Neutrophil (primary cell): ENCODE measurements at regions not wholly inside any gene's neighbourhood (a gene's known extent, or its start where the extent isn't known, plus 50 kb on each side); places are given as distances from the start of the nearest gene placed in this dataset.

ENCODE experiments used
- H3K27ac ChIP-seq: fragments of 200-600 bp; sonication (generic); 2 replicates; pipeline ENCODE4 v1.5.1; 2016; ENCODE audit warnings: mild to moderate bottlenecking, moderate library complexity
- H3K27me3 ChIP-seq: fragments of 200-600 bp; sonication (generic); 2 replicates; pipeline ENCODE4 v1.6.0; 2016; ENCODE audit warnings: mild to moderate bottlenecking
- H3K36me3 ChIP-seq: fragments of 200-600 bp; sonication (generic); 2 replicates; pipeline ENCODE4 v1.5.1; 2017
- H3K4me1 ChIP-seq, 2 experiments: fragments of 200-600 bp in 1 of 2; sonication (generic) in 1 of 2; 1 replicate in 1 of 2; 2 replicates in 1 of 2; pipeline versions ENCODE4 v1.5.1 to v1.6.1; 2013 to 2016; ENCODE audit warnings: low read depth in 1 of 2, low read length in 1 of 2, mild to moderate bottlenecking in 1 of 2, moderate library complexity in 1 of 2; ENCODE audit not compliant: control insufficient read depth in 1 of 2, insufficient read depth in 1 of 2
- H3K4me3 ChIP-seq, 2 experiments: fragments of 200-600 bp in 1 of 2; sonication (generic) in 1 of 2; 1 replicate in 1 of 2; 2 replicates in 1 of 2; pipeline ENCODE4 v1.5.1; 2013 to 2016; ENCODE audit warnings: low read depth in 1 of 2, low read length in 1 of 2, mild to moderate bottlenecking in 1 of 2, moderate library complexity in 1 of 2
- H3K9me3 ChIP-seq: fragments of 200-600 bp; sonication (generic); 2 replicates; pipeline ENCODE4 v1.5.1; 2016
- TF ChIP-seq, protein P1 (sequence below): fragments of 200-600 bp; sonication (generic); IDR thresholded peaks from 2 replicates; pipeline ENCODE4 v1.5.1; 2016; ENCODE audit warnings: antibody characterized with exemption

DNA sequence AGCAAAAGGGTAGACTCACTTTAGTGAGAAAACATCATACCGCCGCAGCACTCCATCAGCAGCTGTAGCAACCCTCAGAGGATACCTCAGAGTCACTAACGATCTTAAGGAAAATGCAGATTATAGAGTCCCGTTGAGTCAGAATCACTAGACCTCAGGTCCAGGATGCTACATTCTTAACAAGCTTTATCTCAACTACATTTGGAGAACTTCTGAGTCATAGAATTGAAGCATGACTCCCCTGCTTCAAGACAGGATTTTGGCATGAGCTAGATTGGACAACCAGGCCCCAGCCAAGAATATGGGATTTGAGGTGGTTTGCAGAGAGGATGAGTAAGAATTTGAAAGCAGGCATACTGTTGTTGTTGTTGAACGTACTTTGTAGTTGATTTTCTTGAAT, 118.9 kb upstream of the UBL3 start:
- H3K9me3 ChIP-seq, result no peaks in the 10 kb centered on the region
- TF ChIP-seq, protein P1, sequence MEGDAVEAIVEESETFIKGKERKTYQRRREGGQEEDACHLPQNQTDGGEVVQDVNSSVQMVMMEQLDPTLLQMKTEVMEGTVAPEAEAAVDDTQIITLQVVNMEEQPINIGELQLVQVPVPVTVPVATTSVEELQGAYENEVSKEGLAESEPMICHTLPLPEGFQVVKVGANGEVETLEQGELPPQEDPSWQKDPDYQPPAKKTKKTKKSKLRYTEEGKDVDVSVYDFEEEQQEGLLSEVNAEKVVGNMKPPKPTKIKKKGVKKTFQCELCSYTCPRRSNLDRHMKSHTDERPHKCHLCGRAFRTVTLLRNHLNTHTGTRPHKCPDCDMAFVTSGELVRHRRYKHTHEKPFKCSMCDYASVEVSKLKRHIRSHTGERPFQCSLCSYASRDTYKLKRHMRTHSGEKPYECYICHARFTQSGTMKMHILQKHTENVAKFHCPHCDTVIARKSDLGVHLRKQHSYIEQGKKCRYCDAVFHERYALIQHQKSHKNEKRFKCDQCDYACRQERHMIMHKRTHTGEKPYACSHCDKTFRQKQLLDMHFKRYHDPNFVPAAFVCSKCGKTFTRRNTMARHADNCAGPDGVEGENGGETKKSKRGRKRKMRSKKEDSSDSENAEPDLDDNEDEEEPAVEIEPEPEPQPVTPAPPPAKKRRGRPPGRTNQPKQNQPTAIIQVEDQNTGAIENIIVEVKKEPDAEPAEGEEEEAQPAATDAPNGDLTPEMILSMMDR, result no peak

DNA sequence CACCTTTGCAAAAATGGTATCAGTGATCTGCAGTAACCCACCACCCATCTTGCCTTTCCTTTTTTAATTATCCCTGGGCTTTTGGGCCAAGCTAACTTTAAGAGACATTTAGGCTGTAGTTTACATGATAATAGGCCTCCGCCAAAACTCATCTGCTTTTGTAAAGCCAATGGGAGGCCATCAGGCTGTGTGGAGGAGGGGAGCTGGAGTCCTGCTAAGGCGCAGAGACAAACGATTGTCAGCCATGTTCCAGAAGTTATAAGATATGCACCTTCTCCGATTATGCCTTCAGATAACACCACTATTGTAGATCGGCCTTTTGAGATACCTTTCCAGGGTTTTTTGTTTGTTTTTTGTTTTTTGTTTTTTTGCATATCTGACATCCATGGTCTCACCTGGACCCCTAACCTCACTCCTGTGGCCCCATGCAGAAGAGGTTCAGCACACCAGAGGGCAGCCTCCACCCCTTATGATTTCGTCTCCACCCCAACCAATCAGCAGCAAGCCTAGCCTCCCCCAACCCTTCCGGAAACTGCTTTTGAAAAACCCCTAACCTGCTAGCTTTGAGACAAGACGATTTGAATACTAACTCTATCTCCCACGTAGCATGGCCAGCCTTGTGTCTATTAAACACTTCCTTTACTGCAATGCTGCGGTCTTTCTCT, 113.9 kb upstream of the UBL3 start:
- no peak overlapping the region for H3K4me3 ChIP-seq
- TF ChIP-seq, protein P1, result no peak
- no peaks in the 10 kb centered on the region for H3K4me1 ChIP-seq
- no peaks in the 10 kb centered on the region for H3K27me3 ChIP-seq
- H3K27ac ChIP-seq, result no peak overlapping the region
- H3K36me3 ChIP-seq, result no peaks in the 10 kb centered on the region
- no peaks in the 10 kb centered on the region for H3K9me3 ChIP-seq

More for the DNA sequence above, 118.9 kb upstream of the UBL3 start:
- no peaks in the 10 kb centered on the region for H3K36me3 ChIP-seq
- H3K27me3 ChIP-seq, result no peaks in the 10 kb centered on the region
- H3K4me1 ChIP-seq, result no peaks in the 10 kb centered on the region
- H3K27ac ChIP-seq, result no peak overlapping the region
- no peak overlapping the region for H3K4me3 ChIP-seq

DNA sequence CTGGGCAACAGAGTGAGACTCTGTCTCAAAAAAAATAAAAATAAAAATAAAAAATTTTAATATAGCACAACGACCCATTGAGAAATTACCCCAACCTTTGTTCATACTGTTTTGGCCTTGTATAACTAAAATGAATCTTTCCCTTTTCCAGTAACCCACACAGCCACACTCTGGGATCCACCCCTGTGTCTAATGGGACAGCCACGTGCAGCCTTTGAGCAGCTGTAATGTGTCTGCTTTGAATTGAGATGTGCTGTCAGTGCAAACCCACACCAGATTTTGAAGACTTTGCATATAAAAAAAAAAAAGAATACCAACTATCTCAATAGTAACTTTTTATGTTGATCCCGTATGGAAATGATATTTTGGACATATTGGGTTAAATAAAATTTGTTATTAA, 112.7 kb upstream of the UBL3 start:
- Histone ChIP-seq H3K27me3 (no peaks in the 10 kb centered on the region), H3K4me1 (no peaks in the 10 kb centered on the region), H3K4me3 (no peak overlapping the region), H3K9me3 (no peaks in the 10 kb centered on the region), H3K36me3 (no peaks in the 10 kb centered on the region), H3K27ac (no peak overlapping the region)
- TF ChIP-seq, protein P1, result no peak

DNA sequence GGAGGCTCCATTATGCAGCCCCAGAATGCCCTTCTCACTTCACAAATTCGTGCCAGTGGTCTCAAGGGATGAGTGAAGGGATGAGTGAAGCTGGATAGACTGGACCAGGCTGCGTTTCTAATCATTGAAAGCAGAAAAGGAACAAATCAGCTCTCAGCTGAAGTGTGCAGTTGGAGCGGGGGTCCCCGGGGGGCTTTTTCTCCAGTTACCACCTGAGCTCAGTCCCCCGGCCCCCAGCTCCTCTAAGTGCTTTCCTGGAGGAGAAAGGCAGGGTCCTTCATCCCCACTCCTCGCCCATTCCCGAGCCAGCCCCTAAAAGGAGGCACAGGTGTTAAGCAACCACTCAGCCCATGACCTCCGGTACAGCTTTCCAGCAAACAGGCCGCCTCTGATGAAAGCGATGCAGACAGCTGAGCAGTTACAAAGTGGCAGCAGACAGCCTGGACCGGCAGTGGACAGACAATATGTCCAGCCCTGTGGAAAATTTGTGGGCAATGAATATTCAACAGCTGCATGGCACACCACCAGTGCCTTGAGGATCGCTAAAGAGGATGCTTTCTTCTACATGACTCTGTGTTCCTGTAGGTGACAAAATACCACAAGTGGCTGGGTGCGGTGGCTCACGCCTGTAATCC, 110.7 kb upstream of the UBL3 start:
- no peaks in the 10 kb centered on the region for H3K4me1 ChIP-seq
- no peak overlapping the region for H3K4me3 ChIP-seq
- no peaks in the 10 kb centered on the region for H3K36me3 ChIP-seq
- no peak overlapping the region for H3K27ac ChIP-seq
- TF ChIP-seq, protein P1, result no peak
- H3K27me3 ChIP-seq, result no peaks in the 10 kb centered on the region
- no peaks in the 10 kb centered on the region for H3K9me3 ChIP-seq

DNA sequence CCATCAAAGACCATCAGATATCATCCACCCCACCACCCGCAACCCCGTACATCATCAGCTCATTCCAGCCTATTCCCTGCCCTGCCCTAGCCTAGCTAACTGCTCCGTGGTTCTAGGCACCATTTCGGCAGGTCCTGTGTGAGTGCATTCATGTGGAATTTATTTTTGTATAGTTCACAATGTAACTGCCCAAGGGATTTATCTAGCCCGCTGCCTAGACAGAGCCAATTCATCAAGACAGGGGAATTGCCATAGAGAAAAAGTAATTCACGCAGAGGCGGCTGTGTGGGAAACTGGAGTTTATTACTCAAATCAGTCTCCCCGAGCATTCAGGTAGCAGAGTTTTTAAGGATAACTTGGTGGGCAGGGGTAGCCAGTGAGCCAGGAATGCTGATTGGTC, 109.2 kb upstream of the UBL3 start:
- Histone ChIP-seq H3K9me3 (no peaks in the 10 kb centered on the region), H3K27me3 (no peaks in the 10 kb centered on the region), H3K4me1 (peaks cover under 1% of the 10 kb centered on the region in 2 experiments), H3K27ac (no peak overlapping the region), H3K36me3 (no peaks in the 10 kb centered on the region), H3K4me3 (no peak overlapping the region)
- TF ChIP-seq, protein P1, result no peak
